ENCODE measurements at regions not wholly inside any gene's neighbourhood (a gene's known extent, or its start where the extent isn't known, plus 50 kb on each side); places are given as distances from the start of the nearest gene placed in this dataset.

DNA sequence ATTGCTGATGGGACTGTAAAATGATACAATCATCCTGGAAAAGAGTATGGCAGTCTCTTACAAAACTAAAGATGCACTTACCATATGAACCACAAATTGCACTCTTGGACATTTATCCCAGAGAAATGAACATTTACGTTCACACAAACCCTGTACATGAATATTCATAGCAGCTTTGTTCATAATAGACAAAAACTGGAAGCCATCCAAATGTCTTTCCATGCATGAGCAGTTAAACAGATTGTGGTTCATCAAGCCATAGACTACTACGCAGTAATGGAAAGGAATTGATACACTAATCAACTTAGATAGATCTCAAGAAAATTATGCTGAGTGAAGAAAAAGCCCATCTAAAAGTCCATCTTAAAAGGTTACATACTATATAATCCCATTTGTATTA lies 156.1 kb upstream of the SLC39A10 start:
- DNase-seq (ENCODE audit: insufficient read length, low spot score) (no peak), FAIRE-seq (peak; percentile 4)

- peak; percentile 26 for FAIRE-seq
- DNase-seq (ENCODE audit: insufficient read length, low spot score) = no peak
Observed at GRCh38 chr2:195498839-195499490, 158.1 kb upstream of the SLC39A10 start.

DNA sequence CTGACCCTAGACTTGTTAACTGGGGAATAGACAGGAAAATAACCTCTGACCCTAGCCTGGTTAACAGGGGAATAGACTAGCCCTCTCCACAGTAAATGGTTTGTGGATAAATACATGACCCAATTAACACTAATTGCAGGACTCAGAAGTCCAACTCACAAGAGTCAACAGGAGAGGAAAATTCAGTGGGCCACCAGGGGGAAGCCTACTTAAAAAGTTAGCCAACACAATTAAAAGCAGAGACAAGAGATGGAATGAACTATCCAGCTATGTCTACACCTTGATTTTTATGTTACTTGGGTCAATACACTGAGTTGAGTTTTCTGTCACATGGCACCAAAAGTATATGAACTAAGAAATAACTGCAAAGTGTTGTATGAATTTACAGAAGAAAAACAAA lies 158.8 kb upstream of the SLC39A10 start:
- FAIRE-seq = peak; percentile 86
- DNase-seq (ENCODE audit: insufficient read length, low spot score) = no peak

GRCh38 chr2:195496991-195497390 lies 160.0 kb upstream of the SLC39A10 start:
- DNase-seq (ENCODE audit: insufficient read length, low spot score) (no peak), FAIRE-seq (no peak)

DNA sequence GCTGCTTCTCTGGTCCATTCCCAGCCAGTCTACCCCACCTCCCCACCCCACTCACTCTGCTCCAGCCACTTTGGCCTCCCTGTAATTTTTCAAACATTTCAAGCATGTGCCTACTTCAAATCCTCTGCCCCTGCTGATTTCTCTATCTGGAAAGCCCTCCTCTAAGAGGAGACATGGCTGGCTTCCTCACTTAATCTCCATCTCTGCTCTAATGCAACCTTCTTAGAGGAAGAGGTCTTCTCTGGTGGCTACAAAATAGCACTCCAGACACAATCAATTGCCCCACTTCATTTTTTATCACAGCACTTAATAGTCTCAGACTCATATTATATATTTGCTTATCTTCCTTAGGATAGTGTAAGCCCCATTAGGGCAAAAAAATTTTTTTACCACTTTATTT lies 161.1 kb upstream of the SLC39A10 start:
- peak; percentile 64 for FAIRE-seq

GRCh38 chr2:195495351-195495750 lies 161.7 kb upstream of the SLC39A10 start:
- FAIRE-seq (no peak), DNase-seq (ENCODE audit: insufficient read length, low spot score) (no peak)

More for the DNA sequence above, 161.1 kb upstream of the SLC39A10 start:
- no peak for DNase-seq (ENCODE audit: insufficient read length, low spot score)

DNA sequence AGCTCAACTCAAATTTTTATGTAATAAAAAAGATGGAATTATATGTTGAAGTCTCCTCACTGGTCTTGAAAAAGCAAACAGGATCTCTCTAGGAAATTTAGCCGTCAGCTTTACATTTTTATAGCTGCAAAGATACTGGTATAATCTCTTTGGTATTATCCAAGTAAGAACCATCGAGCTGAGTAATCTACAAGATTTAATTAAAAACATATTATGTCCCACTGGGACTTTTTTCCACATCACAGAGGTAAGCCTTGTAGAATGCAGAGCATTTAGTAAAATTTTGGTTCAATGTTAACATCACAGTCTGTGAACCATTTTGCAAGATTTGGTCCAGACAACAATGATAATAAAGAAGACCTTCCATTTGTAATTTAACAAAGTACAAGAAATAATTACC lies 162.6 kb upstream of the SLC39A10 start:
- DNase-seq (ENCODE audit: insufficient read length, low spot score) = no peak
- no peak for FAIRE-seq

GRCh38 chr2:195493416-195493815 lies 163.6 kb upstream of the SLC39A10 start:
- no peak for FAIRE-seq
- no peak for DNase-seq (ENCODE audit: insufficient read length, low spot score)

GRCh38 chr2:195490319-195490718 lies 166.7 kb upstream of the SLC39A10 start:
- DNase-seq (ENCODE audit: insufficient read length, low spot score) (no peak), FAIRE-seq (no peak)

DNA sequence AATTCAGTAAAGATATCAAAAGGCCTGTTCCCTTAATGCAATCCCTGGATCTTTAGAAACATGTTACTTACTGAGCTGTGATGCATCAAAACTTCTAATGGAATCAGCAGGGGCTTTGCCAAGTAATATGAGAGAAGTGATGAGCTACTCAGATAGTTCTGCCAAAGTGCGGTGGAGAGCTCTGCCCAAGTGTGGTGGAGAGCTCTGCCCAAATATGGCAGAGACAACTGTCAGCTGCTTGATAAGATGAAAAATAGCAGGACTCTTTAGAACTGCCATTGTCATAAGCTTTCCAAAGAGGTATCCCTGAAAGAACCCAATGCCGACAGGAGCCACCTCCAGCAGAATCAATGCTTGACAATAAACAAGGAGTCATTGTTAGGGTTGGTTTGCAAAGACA lies 167.9 kb upstream of the SLC39A10 start:
- DNase-seq (ENCODE audit: insufficient read length, low spot score) = no peak

GRCh38 chr2:195488567-195488966 lies 168.5 kb upstream of the SLC39A10 start:
- no peak for DNase-seq (ENCODE audit: insufficient read length, low spot score)
- no peak for FAIRE-seq

More for the DNA sequence above, 167.9 kb upstream of the SLC39A10 start:
- no peak for FAIRE-seq

DNA sequence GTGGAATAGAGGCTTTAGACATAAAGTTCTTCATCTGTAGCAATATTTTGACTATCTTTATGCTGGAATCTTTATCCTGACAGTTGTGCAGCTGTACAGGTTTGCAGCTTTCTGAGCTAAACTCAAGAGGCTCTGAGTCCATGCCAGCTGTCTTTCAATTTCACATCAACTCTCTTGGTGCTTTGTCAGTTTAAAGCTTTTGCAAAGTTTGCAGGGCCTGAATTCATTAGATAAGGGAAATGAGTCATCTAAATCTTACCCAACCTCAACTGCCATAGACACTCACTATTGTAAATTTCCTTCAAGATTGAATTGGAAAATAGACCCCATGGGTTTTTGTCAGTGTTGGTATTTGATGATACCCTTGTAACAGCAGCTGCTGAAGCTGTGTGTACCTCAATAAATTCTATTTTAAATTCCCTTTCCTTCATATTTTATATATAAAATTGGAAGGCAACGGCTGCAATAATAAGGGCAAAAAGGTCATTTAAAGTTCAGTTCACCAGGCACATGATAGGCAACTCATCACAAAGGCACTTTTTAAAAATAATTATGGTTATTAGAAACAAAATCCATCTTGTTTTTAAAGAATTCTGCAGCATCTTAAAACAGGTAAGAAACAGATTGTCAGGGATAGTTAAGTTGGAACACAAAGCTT lies 169.9 kb upstream of the SLC39A10 start:
- FAIRE-seq (peak; percentile 85), DNase-seq (ENCODE audit: insufficient read length, low spot score) (peak; percentile 22)

- FAIRE-seq = no peak
- no peak for DNase-seq (ENCODE audit: insufficient read length, low spot score)
Observed at GRCh38 chr2:195486520-195486919, 170.5 kb upstream of the SLC39A10 start.

DNA sequence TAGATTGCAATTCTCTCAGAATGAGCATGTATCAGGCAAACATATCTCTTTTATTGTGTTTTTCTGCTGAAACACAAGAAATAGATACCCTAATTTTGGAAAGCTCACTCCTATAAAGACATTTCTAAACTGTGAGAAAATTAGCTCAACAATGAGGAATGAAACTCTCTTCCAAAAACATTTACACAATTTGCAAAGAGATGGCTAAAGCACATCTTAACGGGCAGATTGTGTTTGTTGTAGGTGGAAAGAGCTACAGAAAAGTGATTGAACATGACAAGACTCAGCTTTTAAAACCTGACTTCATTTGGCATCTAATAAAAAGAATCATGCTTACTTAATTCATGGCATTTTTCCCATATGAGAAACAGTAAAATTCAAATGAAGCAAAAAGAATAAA lies 175.0 kb upstream of the SLC39A10 start:
- no peak for FAIRE-seq

GRCh38 chr2:195480121-195480520 lies 176.9 kb upstream of the SLC39A10 start:
- FAIRE-seq = no peak

More for the DNA sequence above, 175.0 kb upstream of the SLC39A10 start:
- no peak for DNase-seq (ENCODE audit: insufficient read length, low spot score)

GRCh38 chr2:195479407-195479806 lies 177.6 kb upstream of the SLC39A10 start:
- DNase-seq (ENCODE audit: insufficient read length, low spot score) = no peak
- FAIRE-seq = no peak

More at GRCh38 chr2:195480121-195480520, 176.9 kb upstream of the SLC39A10 start:
- DNase-seq (ENCODE audit: insufficient read length, low spot score) = no peak

- FAIRE-seq (no peak), DNase-seq (ENCODE audit: insufficient read length, low spot score) (no peak)
Observed at GRCh38 chr2:195477996-195478382, 179.0 kb upstream of the SLC39A10 start.

DNA sequence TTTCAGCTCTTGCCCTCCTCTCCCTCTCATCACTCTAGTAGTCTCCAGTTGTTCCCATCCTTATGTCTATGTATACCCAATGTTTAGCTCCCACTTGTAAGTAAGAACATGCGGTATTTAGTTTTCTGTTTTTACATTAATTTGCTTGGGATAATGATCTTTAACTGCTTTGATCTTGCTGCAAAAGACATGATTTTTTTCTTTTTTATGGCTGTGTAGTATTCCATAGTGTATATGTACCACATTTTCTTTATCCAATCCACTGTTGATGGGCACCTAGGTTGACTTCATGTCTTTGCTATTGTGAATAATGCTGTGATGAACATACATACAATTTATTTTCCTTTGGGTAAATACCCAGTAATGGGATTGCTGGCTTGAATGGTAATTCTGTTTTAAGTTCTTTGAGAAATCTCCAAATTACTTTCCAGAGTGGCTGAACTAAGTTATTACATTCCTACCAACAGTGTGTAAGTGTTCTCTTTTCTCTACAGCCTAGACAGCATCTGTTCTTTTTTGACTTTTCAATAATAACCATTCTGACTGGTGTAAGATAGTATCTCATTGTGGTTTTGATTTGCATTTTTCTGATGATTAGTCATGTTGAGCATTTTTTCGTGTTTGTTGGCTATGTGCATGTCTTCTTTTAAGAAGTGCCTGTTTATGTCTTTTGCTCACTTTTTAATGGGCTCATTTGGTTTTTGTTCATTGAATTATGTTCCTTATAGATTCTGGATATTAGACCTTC lies 179.6 kb upstream of the SLC39A10 start:
- FAIRE-seq = peak; percentile 84
- no peak for DNase-seq (ENCODE audit: insufficient read length, low spot score)

- FAIRE-seq = no peak
- no peak for DNase-seq (ENCODE audit: insufficient read length, low spot score)
Observed at GRCh38 chr2:195475336-195475735, 181.7 kb upstream of the SLC39A10 start.

DNA sequence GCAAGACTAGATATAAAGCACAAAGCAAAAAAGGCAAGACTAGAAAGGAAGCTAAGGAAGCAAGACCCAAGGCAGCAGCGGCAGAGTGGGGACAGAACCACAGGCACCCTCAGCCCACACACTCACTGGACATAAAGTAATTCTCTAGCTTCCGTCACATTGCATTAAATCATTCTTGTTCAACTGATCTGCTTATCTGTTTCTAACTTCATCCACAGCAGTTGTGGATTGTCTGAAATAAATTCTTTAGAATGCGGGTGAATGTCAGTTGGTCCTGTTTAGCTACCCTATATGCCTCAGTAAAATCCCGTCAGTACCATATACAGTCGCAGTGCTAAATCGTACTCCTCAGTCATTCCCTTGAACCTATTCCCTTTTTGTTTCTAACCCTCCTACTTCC lies 183.2 kb upstream of the SLC39A10 start:
- no peak for DNase-seq (ENCODE audit: insufficient read length, low spot score)
- FAIRE-seq = no peak

DNA sequence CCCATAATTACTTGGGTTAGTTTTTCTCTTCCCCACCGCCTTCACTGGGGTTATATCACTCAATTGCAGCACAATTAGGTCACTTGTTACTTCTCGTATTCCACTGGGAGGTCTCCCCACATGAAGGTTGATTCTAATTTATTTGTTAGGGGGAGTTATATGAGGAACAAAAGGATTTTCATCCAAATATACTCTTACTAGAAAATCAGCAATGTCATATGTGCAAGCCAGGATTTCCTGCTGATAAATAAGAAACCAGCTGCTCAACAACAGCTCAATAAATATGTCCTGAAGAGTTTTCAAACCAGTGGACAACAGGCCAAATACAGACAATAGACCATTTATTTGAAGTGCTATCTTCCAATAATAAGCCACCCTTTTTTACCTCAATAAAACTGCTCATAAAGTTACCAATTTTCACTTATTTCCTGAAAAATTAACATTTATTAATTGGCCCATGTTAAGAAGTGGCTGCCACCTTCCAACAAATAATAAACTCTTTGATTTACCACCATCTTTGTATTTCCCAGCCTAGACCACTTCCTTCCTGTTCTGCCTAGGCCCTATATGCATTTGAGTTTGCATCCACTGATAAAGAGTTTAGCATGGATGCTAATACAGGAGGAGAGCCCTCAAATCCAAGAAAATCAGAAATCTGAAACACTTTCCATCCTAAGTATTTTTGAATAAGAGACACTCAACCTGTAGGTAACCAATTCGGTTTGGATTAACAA lies 184.4 kb upstream of the SLC39A10 start:
- no peak for DNase-seq (ENCODE audit: insufficient read length, low spot score)
- FAIRE-seq = no peak
